H1 (cell line): ENCODE measurements at regions not wholly inside any gene's neighbourhood (a gene's known extent, or its start where the extent isn't known, plus 50 kb on each side); places are given as distances from the start of the nearest gene placed in this dataset.

Experiments
- CTCF ChIA-PET: fragments of 300-600 bp; sonication (Branson Sonifier 250); formaldehyde crosslinking; loops from one replicate; lab custom pipeline; 2021; ENCODE audit not compliant: partially characterized antibody; lab: Charles Lee
- POLR2A ChIA-PET: fragments of 300-600 bp; sonication (Branson Sonifier 250); formaldehyde crosslinking; loops from one replicate; lab custom pipeline; 2021; ENCODE audit warnings: inconsistent platforms; ENCODE audit not compliant: partially characterized antibody; lab: Charles Lee
- DNase-seq, 2 experiments: peaks; one replicate each; pipeline versions ENCODE4 v3.0.0 to v3.0.0-alpha.2; 2010 to 2022; ENCODE audit warnings: low spot score in 2 of 2, low read depth in 1 of 2, mixed read lengths in 1 of 2
- FAIRE-seq: peaks from 2 replicates; lab custom pipeline; 2011; peaks lifted over from hg19 to GRCh38; lab: Jason Lieb, UNC
- H2AFZ ChIP-seq: 2 replicates; pipeline ENCODE4 v1.8.1; 2012; ENCODE audit warnings: low read length, inconsistent platforms
- H2AK5ac ChIP-seq: 2 replicates; pipeline ENCODE4 v1.6.1; 2013; ENCODE audit warnings: low read depth, low read length
- H2BK120ac ChIP-seq: replicated peaks from 2 replicates; pipeline ENCODE3; 2013; ENCODE audit warnings: low read depth, low read length, inconsistent platforms
- H2BK12ac ChIP-seq: 2 replicates; pipeline ENCODE4 v1.6.1; 2013; ENCODE audit warnings: low read depth, low read length
- H2BK15ac ChIP-seq: 2 replicates; pipeline ENCODE4 v1.6.1; 2013; ENCODE audit warnings: low read length
- H2BK20ac ChIP-seq: 2 replicates; pipeline ENCODE4 v1.6.1; 2013; ENCODE audit warnings: low read length
- H2BK5ac ChIP-seq: 2 replicates; pipeline ENCODE4 v1.6.1; 2013; ENCODE audit warnings: low read depth, low read length
- H3K14ac ChIP-seq: 2 replicates; pipeline ENCODE4 v1.6.1; 2013; ENCODE audit warnings: inconsistent platforms; ENCODE audit not compliant: insufficient read length
- H3K18ac ChIP-seq: 2 replicates; pipeline ENCODE4 v1.6.1; 2013; ENCODE audit warnings: low read length; ENCODE audit errors: extremely low read depth
- H3K23ac ChIP-seq: 2 replicates; pipeline ENCODE4 v1.6.1; 2013; ENCODE audit warnings: inconsistent platforms; ENCODE audit not compliant: insufficient read length
- H3K23me2 ChIP-seq: 2 replicates; pipeline ENCODE4 v1.6.1; 2013; ENCODE audit warnings: low read depth, low read length
- H3K27ac ChIP-seq: 2 replicates; pipeline ENCODE4 v1.6.1; 2011; ENCODE audit warnings: low read depth, low read length, inconsistent platforms
- H3K27me3 ChIP-seq, 4 experiments: replicated peaks in 1 of 4; 1 replicate in 1 of 4; 2 replicates in 3 of 4; pipeline versions ENCODE4 v1.6.1 to v1.8.1; 2011 to 2013; ENCODE audit warnings: low read length in 3 of 4, mild to moderate bottlenecking in 3 of 4, inconsistent platforms in 2 of 4, mixed read lengths in 2 of 4, moderate library complexity in 1 of 4; ENCODE audit not compliant: control insufficient read depth in 3 of 4, insufficient read depth in 3 of 4; ENCODE audit errors: extremely low read depth in 1 of 4
- H3K36me3 ChIP-seq, 4 experiments: 2 replicates each; pipeline versions ENCODE4 v1.6.1 to v1.8.1; 2011 to 2013; ENCODE audit warnings: mild to moderate bottlenecking in 4 of 4, low read length in 3 of 4, moderate library complexity in 2 of 4, control low read depth in 1 of 4, inconsistent platforms in 1 of 4; ENCODE audit not compliant: insufficient read depth in 4 of 4, control insufficient read depth in 2 of 4
- H3K4ac ChIP-seq: replicated peaks from 2 replicates; pipeline ENCODE3; 2013; ENCODE audit warnings: low read length, low read depth, mixed read lengths, inconsistent platforms; ENCODE audit not compliant: insufficient read length
- H3K4me1 ChIP-seq, 4 experiments: replicated peaks in 1 of 4; 1 replicate in 1 of 4; 2 replicates in 3 of 4; pipeline versions ENCODE4 v1.6.1 to v1.8.1; 2011 to 2013; ENCODE audit warnings: low read length in 3 of 4, inconsistent platforms in 2 of 4, mixed read lengths in 1 of 4; ENCODE audit not compliant: insufficient read depth in 4 of 4, control insufficient read depth in 3 of 4
- H3K4me2 ChIP-seq, 2 experiments: 2 replicates each; pipeline versions ENCODE4 v1.6.1 to v1.8.1; 2011 to 2013; ENCODE audit warnings: low read depth in 2 of 2, low read length in 2 of 2, control low read depth in 1 of 2, inconsistent platforms in 1 of 2, mild to moderate bottlenecking in 1 of 2; ENCODE audit not compliant: insufficient read depth in 1 of 2
- H3K4me3 ChIP-seq, 4 experiments: fragments of 200-600, 300-600 bp in 1 of 4; sonication (generic), shearing (Covaris generic), sonication (Bioruptor Twin) in 1 of 4; 2 replicates each; pipeline versions ENCODE4 v1.5.1 to v1.8.1; 2011 to 2016; ENCODE audit warnings: low read length in 4 of 4, low read depth in 3 of 4, control low read depth in 2 of 4, inconsistent platforms in 2 of 4, mild to moderate bottlenecking in 2 of 4, mixed read lengths in 1 of 4, moderate library complexity in 1 of 4; ENCODE audit not compliant: insufficient read depth in 2 of 4; ENCODE audit errors: extremely low read depth in 1 of 4
- H3K56ac ChIP-seq: replicated peaks from 2 replicates; pipeline ENCODE3; 2013; ENCODE audit warnings: low read depth, mild to moderate bottlenecking, mixed read lengths, low read length, inconsistent platforms; ENCODE audit not compliant: insufficient read length
- H3K79me1 ChIP-seq: 2 replicates; pipeline ENCODE4 v1.6.1; 2013; ENCODE audit warnings: low read depth, low read length, control low read depth
- H3K79me2 ChIP-seq, 2 experiments: 2 replicates each; pipeline versions ENCODE4 v1.6.1 to v1.8.1; 2012 to 2013; ENCODE audit warnings: low read length in 2 of 2, mild to moderate bottlenecking in 2 of 2, inconsistent platforms in 1 of 2; ENCODE audit not compliant: insufficient read depth in 2 of 2, control insufficient read depth in 1 of 2
- H3K9ac ChIP-seq, 4 experiments: replicated peaks in 1 of 4; 1 replicate in 1 of 4; 2 replicates in 3 of 4; pipeline versions ENCODE4 v1.6.1 to v1.8.1; 2011 to 2013; ENCODE audit warnings: low read depth in 3 of 4, low read length in 3 of 4, control low read depth in 2 of 4, mild to moderate bottlenecking in 2 of 4, moderate library complexity in 2 of 4, inconsistent platforms in 1 of 4; ENCODE audit errors: extremely low read depth in 1 of 4
- H3K9me3 ChIP-seq, 2 experiments: 2 replicates each; pipeline versions ENCODE4 v1.6.1 to v1.8.1; 2012 to 2013; ENCODE audit warnings: mild to moderate bottlenecking in 2 of 2, moderate library complexity in 2 of 2, control low read depth in 1 of 2, inconsistent platforms in 1 of 2, low read depth in 1 of 2, low read length in 1 of 2, mixed read lengths in 1 of 2; ENCODE audit not compliant: insufficient read depth in 2 of 2
- H4K20me1 ChIP-seq, 2 experiments: replicated peaks in 1 of 2; 2 replicates each; pipeline versions ENCODE3 to v1.8.1; 2011 to 2013; ENCODE audit warnings: inconsistent platforms in 2 of 2, low read length in 2 of 2, mild to moderate bottlenecking in 1 of 2; ENCODE audit not compliant: insufficient read depth in 2 of 2, control insufficient read depth in 1 of 2
- H4K5ac ChIP-seq: 2 replicates; pipeline ENCODE4 v1.6.1; 2013; ENCODE audit warnings: low read length, low read depth, mixed read lengths, inconsistent platforms; ENCODE audit not compliant: insufficient read length
- H4K8ac ChIP-seq: 2 replicates; pipeline ENCODE4 v1.8.0; 2013; ENCODE audit warnings: mild to moderate bottlenecking, moderate library complexity, low read length, inconsistent platforms; ENCODE audit not compliant: insufficient read depth; ENCODE audit errors: extremely low read depth
- H4K91ac ChIP-seq: replicated peaks from 2 replicates; pipeline ENCODE3; 2013; ENCODE audit warnings: low read length, mixed read lengths, inconsistent platforms; ENCODE audit not compliant: insufficient read length
- ASH2L ChIP-seq: fragments of 200-600, 300-600 bp; sonication (generic); IDR thresholded peaks from one replicate; pipeline ENCODE4 v1.7.1; 2017; ENCODE audit warnings: low read length
- CHD2 ChIP-seq: IDR thresholded peaks from 2 replicates; pipeline ENCODE4 v1.6.1; 2012; ENCODE audit warnings: low read length, improper control_type of control experiment
- CTCF ChIP-seq, 3 experiments: IDR thresholded peaks; 1 replicate in 2 of 3; 2 replicates in 1 of 3; pipeline versions ENCODE4 v1.5.1 to v1.6.1; 2011; ENCODE audit warnings: low read length in 3 of 3, mild to moderate bottlenecking in 3 of 3, inconsistent platforms in 2 of 3, low read depth in 1 of 3, moderate library complexity in 1 of 3; ENCODE audit not compliant: insufficient read depth in 1 of 3; ENCODE audit errors: control extremely low read depth in 1 of 3
- GTF2F1 ChIP-seq: IDR thresholded peaks from 2 replicates; pipeline ENCODE4 v1.6.1; 2012; ENCODE audit warnings: low read depth, low read length, improper control_type of control experiment, borderline replicate concordance
- JUN ChIP-seq: IDR thresholded peaks from 2 replicates; pipeline ENCODE4 v1.6.1; 2011; ENCODE audit warnings: low read depth, mild to moderate bottlenecking, improper control_type of control experiment, low read length
- KDM4A ChIP-seq: IDR thresholded peaks from one replicate; pipeline ENCODE4 v1.7.1; 2012; ENCODE audit warnings: low read depth, mild to moderate bottlenecking, moderate library complexity, low read length, inconsistent platforms; ENCODE audit not compliant: severe bottlenecking
- NANOG ChIP-seq: IDR thresholded peaks from 2 replicates; pipeline ENCODE4 v1.6.1; 2011; ENCODE audit warnings: low read length, low read depth, mild to moderate bottlenecking, inconsistent platforms; ENCODE audit not compliant: insufficient read depth, poor library complexity, severe bottlenecking
- PHF8 ChIP-seq: fragments of 200-600 bp; sonication (generic); conservative IDR thresholded peaks from 2 replicates; pipeline ENCODE4 v1.7.1; 2012; ENCODE audit warnings: low read depth, mild to moderate bottlenecking, inconsistent platforms, low read length, moderate library complexity
- TEAD4 ChIP-seq: IDR thresholded peaks from 2 replicates; pipeline ENCODE4 v1.6.1; 2012; ENCODE audit warnings: low read depth, low read length, inconsistent platforms, mixed read lengths
- WGBS, 2 experiments: shearing (Covaris generic) in 1 of 2; methylation state at CpG; one replicate each; pipeline versions ENCODE4 v1.1.6 to v1.1.7; 2013 to 2015; ENCODE audit warnings: low lambda C conversion rate in 2 of 2, mixed read lengths in 2 of 2, inconsistent platforms in 1 of 2, low coverage in 1 of 2, missing lambda C conversion rate in 1 of 2; ENCODE audit not compliant: insufficient replicate concordance in 2 of 2, insufficient coverage in 1 of 2, insufficient read length in 1 of 2; ENCODE audit errors: extremely low coverage in 1 of 2, missing lambda C conversion rate in 1 of 2; 5-methylcytosine and 5-hydroxymethylcytosine counted together

GRCh38 chr12:42666671-42667243 is 77.2 kb upstream of the PRICKLE1 start:
- H3K23me2 ChIP-seq = no peaks in the 10 kb centered on the region
- no peak overlapping the region for H2BK15ac ChIP-seq
- no peaks in the 10 kb centered on the region for H3K27me3 ChIP-seq
- no peak overlapping the region for H2BK120ac ChIP-seq
- peaks cover 0 to 6% (median 4%) of the 10 kb centered on the region in 4 experiments; a peak in 4 of 7 replicates for H3K4me1 ChIP-seq
- no peak overlapping the region for H4K8ac ChIP-seq
- 0 out of 2 replicates have a peak overlapping the region, but pooled peaks have one; percentile 23 for H2AFZ ChIP-seq
- H3K79me2 ChIP-seq = no peaks in the 10 kb centered on the region
- H3K4me2 ChIP-seq = no peak overlapping the region
- no peaks in the 10 kb centered on the region for H3K9me3 ChIP-seq
- no peak overlapping the region for H3K23ac ChIP-seq
- H3K56ac ChIP-seq = no peak overlapping the region
- H2AK5ac ChIP-seq = no peak overlapping the region
- POLR2A ChIA-PET = no interaction called here
- H3K36me3 ChIP-seq = no peaks in the 10 kb centered on the region
- H2BK5ac ChIP-seq = no peak overlapping the region
- no peak overlapping the region for H3K18ac ChIP-seq
- H3K9ac ChIP-seq = no peak overlapping the region
- DNase-seq (no peak), FAIRE-seq (peak; percentile 57)
- no peaks in the 10 kb centered on the region for H3K79me1 ChIP-seq
- no peak overlapping the region for H3K4ac ChIP-seq
- CTCF ChIA-PET = interaction anchor here (0.9 kb wide), 1 partner anchor 16 kb away, joined by 3 read pairs; no protein-coding TSS in a partner anchor
- no peaks in the 10 kb centered on the region for H4K20me1 ChIP-seq
- no peak overlapping the region for H3K14ac ChIP-seq
- no peak overlapping the region for H4K5ac ChIP-seq
- no peak overlapping the region for H4K91ac ChIP-seq
- 76% methylated on average over 5 of the region's 5 CpGs; no CpG with 5 or more reads in 1 of the 2 experiments for WGBS, 2 experiments
- no peak overlapping the region for H3K27ac ChIP-seq
- no peak overlapping the region for H3K4me3 ChIP-seq
- H2BK20ac ChIP-seq = no peak overlapping the region
- H2BK12ac ChIP-seq = no peak overlapping the region
- no peak for TF ChIP-seq NANOG
- no peak for TF ChIP-seq TEAD4
- TF ChIP-seq PHF8 = no peak
- no peak for TF ChIP-seq ASH2L
- TF ChIP-seq CHD2 = no peak
- TF ChIP-seq JUN = no peak
- TF ChIP-seq KDM4A = no peak
- no peak for TF ChIP-seq CTCF (IDR thresholded peaks at IDR 0.05; ENCODE audit: control extremely low read depth in 1 of 3, insufficient read depth in 1 of 3, low read depth in 1 of 3, low read length in 3 of 3)
- TF ChIP-seq GTF2F1 = no peak
